ENCODE measurements at regions not wholly inside any gene's neighbourhood (a gene's known extent, or its start where the extent isn't known, plus 50 kb on each side); places are given as distances from the start of the nearest gene placed in this dataset.

GRCh38 chr3:73874606-73875369 is 250.0 kb upstream of the PDZRN3 start:
- TF ChIP-seq CTCF (IDR thresholded peaks at IDR 0.05; ENCODE audit: control insufficient read depth, extremely low read depth, insufficient read depth): no peak
- DNase-seq (ENCODE audit: low read depth): no peak
- H3K4me3 ChIP-seq (ENCODE audit: low read depth, low read length): no peak overlapping the region

- H3K4me3 ChIP-seq (ENCODE audit: low read depth, low read length): no peak overlapping the region
- no peak for TF ChIP-seq CTCF (IDR thresholded peaks at IDR 0.05; ENCODE audit: control insufficient read depth, extremely low read depth, insufficient read depth)
- no peak for DNase-seq (ENCODE audit: low read depth)
Measured at GRCh38 chr3:73874161-73874560, 249.4 kb upstream of the PDZRN3 start.

- peak; percentile 63 for TF ChIP-seq CTCF (IDR thresholded peaks at IDR 0.05; ENCODE audit: control insufficient read depth, extremely low read depth, insufficient read depth)
- DNase-seq (ENCODE audit: low read depth): peak; percentile 25
- H3K4me3 ChIP-seq (ENCODE audit: low read depth, low read length): no peak overlapping the region
Measured at GRCh38 chr3:73868688-73869315, 244.1 kb upstream of the PDZRN3 start.

GRCh38 chr3:73867524-73867923 is 242.8 kb upstream of the PDZRN3 start:
- no peak for TF ChIP-seq CTCF (IDR thresholded peaks at IDR 0.05; ENCODE audit: control insufficient read depth, extremely low read depth, insufficient read depth)
- no peak for DNase-seq (ENCODE audit: low read depth)
- H3K4me3 ChIP-seq (ENCODE audit: low read depth, low read length): no peak overlapping the region

- no peak for DNase-seq (ENCODE audit: low read depth)
- TF ChIP-seq CTCF (IDR thresholded peaks at IDR 0.05; ENCODE audit: control insufficient read depth, extremely low read depth, insufficient read depth): no peak
- no peak overlapping the region for H3K4me3 ChIP-seq (ENCODE audit: low read depth, low read length)
Measured at GRCh38 chr3:73866846-73867245, 242.1 kb upstream of the PDZRN3 start.

- DNase-seq (ENCODE audit: low read depth): no peak
- TF ChIP-seq CTCF (IDR thresholded peaks at IDR 0.05; ENCODE audit: control insufficient read depth, extremely low read depth, insufficient read depth): no peak
- H3K4me3 ChIP-seq (ENCODE audit: low read depth, low read length): no peak overlapping the region
Measured at GRCh38 chr3:73863546-73864079, 238.9 kb upstream of the PDZRN3 start.
